HCT116 (cell line): ENCODE measurements at regions not wholly inside any gene's neighbourhood (a gene's known extent, or its start where the extent isn't known, plus 50 kb on each side); places are given as distances from the start of the nearest gene placed in this dataset.

Experiments
- ATAC-seq: fragments of 200-7000 bp; cut with Tn5 transposase; 2 replicates; pipeline ENCODE4 v1.9.1; 2020; ENCODE audit warnings: mild to moderate bottlenecking, moderate library complexity
- BruUV-seq: library from RNA; stranded (reverse); fragments of 400-500 nt; replicated peaks from 2 replicates; lab custom pipeline; 2021; lab: Mats Ljungman, UMichigan
- CTCF ChIA-PET: fragments of 300-600 bp; sonication (Branson Sonifier 250); formaldehyde crosslinking; loops from one replicate; lab custom pipeline; 2021; ENCODE audit warnings: antibody characterized with exemption; lab: Charles Lee
- POLR2A ChIA-PET: fragments of 300-600, 350-600 bp; sonication (Branson Sonifier 250); formaldehyde crosslinking; loops from one replicate; lab custom pipeline; 2021; ENCODE audit warnings: antibody characterized with exemption; lab: Charles Lee
- RAD21 ChIA-PET, 2 experiments: fragments of 300-600 bp; sonication (Branson Sonifier 250); formaldehyde crosslinking; loops; one replicate each; lab custom pipeline; 2023; ENCODE audit warnings: low total read pairs in 2 of 2; ENCODE audit not compliant: uncharacterized antibody in 2 of 2, unreplicated experiment in 2 of 2, low non-redundant PET in 1 of 2; lab: Charles Lee
- DNase-seq: peaks from one replicate; pipeline ENCODE4 v3.0.0-alpha.2; 2010; ENCODE audit warnings: low read depth, low spot score
- H2AFZ ChIP-seq: fragments of 200-600 bp; shearing (Covaris generic), sonication (generic); 2 replicates; pipeline ENCODE4 v1.6.1; 2017; ENCODE audit warnings: low read depth, mixed run types, mixed read lengths, antibody characterized with exemption, low read length; ENCODE audit not compliant: poor library complexity, severe bottlenecking
- H3K27ac ChIP-seq: 2 replicates; pipeline ENCODE4 v1.5.1; 2012; ENCODE audit warnings: low read depth, low read length
- H3K27me3 ChIP-seq: fragments of 200-600 bp; sonication (generic); 2 replicates; pipeline ENCODE4 v1.6.1; 2016; ENCODE audit warnings: mixed run types, low read length, mixed read lengths; ENCODE audit not compliant: insufficient read depth
- H3K36me3 ChIP-seq, 2 experiments: fragments of 200-500 bp in 1 of 2; fragments of 200-600 bp in 1 of 2; sonication (Bioruptor generic) in 1 of 2; sonication (generic) in 1 of 2; 2 replicates each; pipeline versions ENCODE4 v1.5.1 to v1.6.1; 2014 to 2016; ENCODE audit warnings: low read length in 2 of 2, inconsistent platforms in 1 of 2, mixed read lengths in 1 of 2, mixed run types in 1 of 2; ENCODE audit not compliant: insufficient read depth in 2 of 2, control insufficient read depth in 1 of 2
- H3K4me1 ChIP-seq, 2 experiments: fragments of 200-600 bp in 1 of 2; sonication (generic) in 1 of 2; 2 replicates each; pipeline versions ENCODE4 v1.5.1 to v1.6.1; 2012 to 2017; ENCODE audit warnings: low read length in 2 of 2, inconsistent platforms in 1 of 2, mild to moderate bottlenecking in 1 of 2, mixed read lengths in 1 of 2, mixed run types in 1 of 2, moderate library complexity in 1 of 2; ENCODE audit not compliant: insufficient read depth in 2 of 2, control insufficient read depth in 1 of 2
- H3K4me2 ChIP-seq: fragments of 200-600 bp; sonication (generic); 2 replicates; pipeline ENCODE4 v1.6.1; 2017; ENCODE audit warnings: mixed run types, low read length, mixed read lengths
- H3K4me3 ChIP-seq, 2 experiments: fragments of 200-600 bp in 1 of 2; sonication (generic) in 1 of 2; replicated peaks in 1 of 2; 2 replicates each; pipeline ENCODE4 v1.5.1; 2011 to 2016; ENCODE audit warnings: low read length in 2 of 2, control low read depth in 1 of 2, low read depth in 1 of 2, mild to moderate bottlenecking in 1 of 2, mixed read lengths in 1 of 2, mixed run types in 1 of 2
- H3K79me2 ChIP-seq: fragments of 200-600 bp; sonication (generic); 2 replicates; pipeline ENCODE4 v1.6.1; 2017; ENCODE audit warnings: mild to moderate bottlenecking, mixed run types, low read length, moderate library complexity, mixed read lengths; ENCODE audit not compliant: insufficient read depth
- H3K9ac ChIP-seq: fragments of 200-600 bp; sonication (generic); 2 replicates; pipeline ENCODE4 v1.6.1; 2016; ENCODE audit warnings: low read length, mixed read lengths
- H3K9me2 ChIP-seq: fragments of 200-600 bp; sonication (generic), shearing (Covaris generic); 2 replicates; pipeline ENCODE4 v1.6.1; 2017; ENCODE audit warnings: mixed run types, mild to moderate bottlenecking, moderate library complexity; ENCODE audit not compliant: insufficient read depth
- H3K9me3 ChIP-seq, 2 experiments: fragments of 200-500 bp in 1 of 2; fragments of 200-600 bp in 1 of 2; sonication (Bioruptor generic) in 1 of 2; sonication (generic) in 1 of 2; 2 replicates each; pipeline ENCODE4 v1.6.1; 2014 to 2017; ENCODE audit warnings: low read length in 2 of 2, mixed read lengths in 2 of 2, inconsistent platforms in 1 of 2, low read depth in 1 of 2, mild to moderate bottlenecking in 1 of 2, mixed run types in 1 of 2, moderate library complexity in 1 of 2; ENCODE audit not compliant: control insufficient read depth in 1 of 2, insufficient read depth in 1 of 2
- H4K20me1 ChIP-seq: fragments of 200-600 bp; sonication (generic), shearing (Covaris generic); 2 replicates; pipeline ENCODE4 v1.6.1; 2017; ENCODE audit warnings: mixed run types, mild to moderate bottlenecking, moderate library complexity; ENCODE audit not compliant: insufficient read depth
- ATF3 ChIP-seq: IDR thresholded peaks from 2 replicates; pipeline ENCODE4 v1.6.1; 2012
- CBX3 ChIP-seq: IDR thresholded peaks from 2 replicates; pipeline ENCODE4 v1.6.1; 2012; ENCODE audit warnings: low read depth
- CEBPB ChIP-seq: IDR thresholded peaks from 2 replicates; pipeline ENCODE4 v1.6.1; 2012; ENCODE audit warnings: low read depth
- CTCF ChIP-seq, 3 experiments: fragments of 200-600 bp in 1 of 3; sonication (generic) in 1 of 3; IDR thresholded peaks in 2 of 3; conservative IDR thresholded peaks in 1 of 3; 2 replicates each; pipeline ENCODE4 v1.5.1; 2012 to 2017; ENCODE audit warnings: low read depth in 2 of 3, low read length in 2 of 3, antibody characterized with exemption in 1 of 3, borderline replicate concordance in 1 of 3, control low read depth in 1 of 3, mild to moderate bottlenecking in 1 of 3, mixed read lengths in 1 of 3, mixed run types in 1 of 3, moderate library complexity in 1 of 3; ENCODE audit not compliant: insufficient read depth in 1 of 3
- EGR1 ChIP-seq: IDR thresholded peaks from 2 replicates; pipeline ENCODE4 v1.6.1; 2012; ENCODE audit warnings: low read depth
- ELF1 ChIP-seq: IDR thresholded peaks from 2 replicates; pipeline ENCODE4 v1.6.1; 2012; ENCODE audit warnings: low read depth, borderline replicate concordance
- EZH2 ChIP-seq: fragments of 200-600 bp; sonication (generic); IDR thresholded peaks from 2 replicates; pipeline ENCODE4 v1.6.1; 2017; ENCODE audit warnings: antibody characterized with exemption, mixed run types
- EZH2phosphoT487 ChIP-seq: fragments of 200-600 bp; IDR thresholded peaks from 2 replicates; pipeline ENCODE4 v1.6.1; 2018; ENCODE audit warnings: antibody characterized with exemption, borderline replicate concordance
- JUND ChIP-seq: IDR thresholded peaks from 2 replicates; pipeline ENCODE4 v1.6.1; 2012
- MAX ChIP-seq: IDR thresholded peaks from 2 replicates; pipeline ENCODE4 v1.6.1; 2012
- POLR2A ChIP-seq: IDR thresholded peaks from 2 replicates; pipeline ENCODE4 v1.7.0; 2011; ENCODE audit warnings: borderline replicate concordance; ENCODE audit not compliant: insufficient read depth, insufficient read length; ENCODE audit errors: extremely low read depth
- RAD21 ChIP-seq: IDR thresholded peaks from 2 replicates; pipeline ENCODE4 v1.6.1; 2012; ENCODE audit warnings: low read depth, mild to moderate bottlenecking
- REST ChIP-seq: IDR thresholded peaks from 2 replicates; pipeline ENCODE4 v1.6.1; 2012; ENCODE audit warnings: low read depth
- SIN3A ChIP-seq: IDR thresholded peaks from 2 replicates; pipeline ENCODE4 v1.6.1; 2012; ENCODE audit warnings: low read depth
- SP1 ChIP-seq: IDR thresholded peaks from 2 replicates; pipeline ENCODE4 v1.6.1; 2012; ENCODE audit warnings: low read depth
- SRF ChIP-seq: IDR thresholded peaks from 2 replicates; pipeline ENCODE4 v1.6.1; 2012; ENCODE audit warnings: low read depth
- YY1 ChIP-seq: IDR thresholded peaks from 2 replicates; pipeline ENCODE4 v1.6.1; 2011; ENCODE audit warnings: low read length, low read depth, moderate library complexity, mild to moderate bottlenecking; ENCODE audit not compliant: insufficient replicate concordance; ENCODE audit errors: extremely low read depth
- ZFX ChIP-seq: fragments of 450-650 bp; IDR thresholded peaks from 2 replicates; pipeline ENCODE4 v1.6.1; 2017
- ZNF274 ChIP-seq: fragments of 200-500 bp; sonication (Bioruptor generic); IDR thresholded peaks from 2 replicates; pipeline ENCODE4 v1.6.1; 2014; ENCODE audit warnings: mild to moderate bottlenecking, low read depth, low read length, inconsistent platforms
- intact Hi-C: fragments of 100-400 bp; cut with micrococcal nuclease; formaldehyde crosslinking; loops from 2 replicates; pipeline ENCODE4 v1.10.0; 2022

GRCh38 chr20:23231561-23232218, 118.9 kb upstream of the NXT1 start:
- CTCF ChIA-PET, result no interaction called here
- Histone ChIP-seq H3K9ac (no peak overlapping the region), H3K9me3 (no peaks in the 10 kb centered on the region; a peak in 1 of 4 replicates), H3K27ac (no peak overlapping the region), H3K79me2 (no peaks in the 10 kb centered on the region), H2AFZ (no peak overlapping the region), H4K20me1 (no peaks in the 10 kb centered on the region), H3K4me1 (peaks cover 2 to 25% of the 10 kb centered on the region in 2 experiments; a peak in 2 of 4 replicates), H3K4me3 (no peak overlapping the region), H3K27me3 (peaks cover 5% of the 10 kb centered on the region), H3K4me2 (peak overlapping the region; percentile 39), H3K9me2 (no peaks in the 10 kb centered on the region)
- BruUV-seq, result no TSS peak
- DNase-seq, result no peak
- POLR2A ChIA-PET, result no interaction called here
- ATAC-seq, result no peak
- RAD21 ChIA-PET, result no interaction called here
- intact Hi-C loops, result no loop called here
- TF ChIP-seq JUND, result no peak
- TF ChIP-seq RAD21, result no peak
- TF ChIP-seq CTCF (IDR thresholded peaks at IDR 0.05 in 2 of 3, conservative IDR thresholded peaks at IDR 0.05 in 1 of 3; ENCODE audit: borderline replicate concordance in 1 of 3, insufficient read depth in 1 of 3, low read depth in 2 of 3, low read length in 2 of 3), result no peak
- TF ChIP-seq CBX3, result no peak
- TF ChIP-seq ELF1, result no peak
- TF ChIP-seq POLR2A, result no peak
- no peak for TF ChIP-seq MAX
- TF ChIP-seq SIN3A, result no peak
- TF ChIP-seq ZNF274, result no peak
- no peak for TF ChIP-seq YY1
- no peak for TF ChIP-seq SP1
- TF ChIP-seq EZH2phosphoT487, result no peak
- TF ChIP-seq EGR1, result no peak
- no peak for TF ChIP-seq EZH2
- TF ChIP-seq REST, result no peak
- TF ChIP-seq SRF, result no peak
- TF ChIP-seq ATF3, result no peak
- no peak for TF ChIP-seq ZFX
- no peak for TF ChIP-seq CEBPB
- TF ChIP-seq, all 23 proteins: peak for 0
- H3K36me3 ChIP-seq, result no peaks in the 10 kb centered on the region
